GM21717 (cell line): ENCODE measurements at regions not wholly inside any gene's neighbourhood (a gene's known extent, or its start where the extent isn't known, plus 50 kb on each side); places are given as distances from the start of the nearest gene placed in this dataset.
"Not testable (repeated sequence)": the region's sequence is repeated elsewhere in the genome, so short reads cannot be mapped to it uniquely, and the experiment has no call there.

Experiments
- ATAC-seq: cut with Tn5 transposase; IDR thresholded peaks from one replicate; pipeline ENCODE4 v1.9.1; 2021; ENCODE audit warnings: mild to moderate bottlenecking, moderate library complexity; ENCODE audit not compliant: unreplicated experiment

DNA sequence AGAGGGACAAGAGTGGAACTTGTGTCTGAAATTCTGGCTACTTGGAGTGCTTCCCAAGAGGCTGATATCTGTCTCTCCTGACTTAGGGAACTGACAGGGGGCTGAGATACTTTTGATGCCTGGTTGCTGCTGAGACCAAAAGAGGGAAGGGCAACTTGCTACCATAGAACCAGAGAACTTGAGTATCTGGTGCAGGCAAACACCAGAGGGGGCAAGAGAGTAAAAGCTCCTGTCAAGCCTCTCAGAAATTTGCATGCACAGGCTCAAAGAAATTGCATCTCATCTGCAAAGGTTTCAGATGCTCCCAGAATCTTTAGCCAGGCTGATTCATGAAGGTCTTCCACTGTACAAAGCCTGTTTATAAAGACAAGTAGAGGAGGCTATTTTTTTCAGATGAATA is 391.3 kb upstream of the FOXG1 start:
- ATAC-seq: no peak

GRCh38 chr14:28381656-28382055 is 384.9 kb upstream of the FOXG1 start:
- no peak for ATAC-seq

DNA sequence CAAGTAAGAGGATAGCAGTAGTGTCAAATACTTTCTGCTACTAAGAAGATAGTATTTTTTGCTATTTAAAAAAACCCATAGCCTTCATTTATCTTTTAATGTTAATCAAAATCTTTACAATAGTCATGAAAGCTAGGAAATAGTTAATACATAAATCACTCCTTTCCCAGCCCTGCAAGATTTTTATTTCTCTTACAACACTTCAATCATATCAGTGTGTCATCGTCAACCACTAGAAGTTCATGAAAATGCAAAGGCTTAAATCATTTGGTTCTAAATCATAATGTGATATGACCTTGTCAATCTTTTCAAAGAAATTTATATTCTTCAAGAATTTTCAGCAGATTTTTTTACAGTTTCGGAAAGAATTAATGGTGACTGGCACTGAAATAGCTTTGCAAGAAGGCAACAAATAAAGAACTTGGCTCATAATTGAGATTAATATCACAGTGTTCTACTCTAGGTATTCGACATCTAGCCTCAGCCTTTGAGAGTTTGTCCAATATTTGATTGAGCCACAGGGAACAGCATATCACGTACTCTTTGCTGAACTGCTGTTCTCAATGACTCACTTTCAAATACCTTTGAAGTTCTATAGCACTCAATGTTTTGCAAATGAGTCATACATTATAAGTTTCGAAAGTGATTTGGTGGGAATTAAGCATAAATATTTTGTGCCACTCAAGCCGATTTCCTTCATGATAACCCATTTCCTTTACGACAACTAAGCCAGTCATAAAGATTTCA is 384.0 kb upstream of the FOXG1 start:
- no peak for ATAC-seq

- ATAC-seq: no peak
Observed at GRCh38 chr14:28398506-28398905, 368.1 kb upstream of the FOXG1 start.

DNA sequence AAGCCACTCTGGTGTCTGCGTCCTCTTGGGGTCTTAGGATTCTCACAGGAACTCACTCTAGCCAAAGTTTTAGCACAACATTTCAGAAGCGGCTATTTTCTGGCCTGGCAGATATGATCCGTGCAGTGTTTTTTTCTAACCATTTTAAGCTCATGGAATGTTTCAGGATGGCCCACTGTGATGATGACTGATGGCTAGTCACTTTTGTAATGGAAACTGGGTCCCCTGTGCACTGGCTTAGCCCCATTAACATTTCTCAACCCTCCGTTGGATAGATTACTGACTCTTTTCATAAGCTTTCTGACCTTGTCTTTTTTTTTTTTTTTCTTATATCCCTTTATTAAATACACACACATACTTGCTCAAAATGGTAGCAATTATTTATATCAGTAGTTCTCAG is 364.9 kb upstream of the FOXG1 start:
- ATAC-seq: not testable (repeated sequence)

DNA sequence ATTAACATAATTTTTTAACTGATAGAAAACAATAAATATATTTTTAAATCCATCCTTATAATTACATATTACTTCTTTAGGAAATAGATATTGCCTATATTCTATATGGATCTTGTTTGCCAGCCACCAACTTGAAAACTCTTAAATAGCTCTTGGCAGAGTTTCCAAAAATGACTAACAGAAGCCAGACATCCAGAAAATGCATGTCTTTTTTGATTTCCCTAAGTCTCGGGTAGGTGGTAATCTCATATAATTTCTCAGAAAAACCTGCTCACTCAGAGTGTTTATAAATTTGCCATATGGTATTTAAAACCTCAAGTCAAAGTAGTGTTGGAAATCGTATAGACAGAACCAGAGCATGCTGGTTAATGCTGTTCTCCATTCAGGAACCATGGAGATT is 360.4 kb upstream of the FOXG1 start:
- no peak for ATAC-seq

- ATAC-seq: no peak
Observed at GRCh38 chr14:28407031-28407825, 359.4 kb upstream of the FOXG1 start.

DNA sequence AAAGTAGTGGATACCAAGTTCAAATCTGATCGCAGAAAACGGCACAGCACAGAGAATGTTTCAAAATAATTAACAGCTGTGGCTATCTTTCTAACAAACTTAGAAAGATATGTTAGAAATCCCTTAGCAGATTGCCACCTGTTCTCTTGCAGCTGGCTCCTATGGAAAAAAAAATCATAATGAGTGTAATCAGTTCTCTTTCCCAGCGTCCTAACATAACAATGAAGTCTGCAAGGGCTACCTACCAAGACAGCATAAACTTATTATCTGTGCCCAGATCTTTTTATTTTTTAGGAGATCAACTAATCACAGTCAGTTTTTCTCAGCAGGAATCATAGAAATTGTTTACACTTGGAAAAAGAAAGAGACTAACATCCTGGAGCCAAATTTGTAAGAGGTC is 358.6 kb upstream of the FOXG1 start:
- ATAC-seq: no peak

GRCh38 chr14:28412077-28412476 is 354.5 kb upstream of the FOXG1 start:
- ATAC-seq: no peak

GRCh38 chr14:28426960-28427359 is 339.6 kb upstream of the FOXG1 start:
- no peak for ATAC-seq

DNA sequence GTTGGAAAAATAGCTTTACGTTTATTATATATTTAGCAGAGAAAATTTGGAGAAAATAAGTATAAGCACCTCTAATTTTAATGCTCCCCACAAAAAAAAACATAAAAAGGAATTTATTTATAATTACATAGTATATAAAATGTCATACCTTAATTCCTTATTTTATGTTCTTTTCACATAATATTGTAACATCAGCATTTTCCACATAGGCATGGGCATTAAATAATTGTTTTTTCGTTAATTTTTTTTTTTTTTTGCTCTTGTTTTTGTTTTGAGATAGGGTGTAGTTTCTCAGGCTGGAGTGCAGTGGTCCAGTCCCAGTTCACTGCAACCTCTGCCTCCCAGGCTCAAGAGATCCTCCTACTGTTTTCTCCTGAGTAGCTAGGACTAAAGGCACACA is 329.8 kb upstream of the FOXG1 start:
- no peak for ATAC-seq

DNA sequence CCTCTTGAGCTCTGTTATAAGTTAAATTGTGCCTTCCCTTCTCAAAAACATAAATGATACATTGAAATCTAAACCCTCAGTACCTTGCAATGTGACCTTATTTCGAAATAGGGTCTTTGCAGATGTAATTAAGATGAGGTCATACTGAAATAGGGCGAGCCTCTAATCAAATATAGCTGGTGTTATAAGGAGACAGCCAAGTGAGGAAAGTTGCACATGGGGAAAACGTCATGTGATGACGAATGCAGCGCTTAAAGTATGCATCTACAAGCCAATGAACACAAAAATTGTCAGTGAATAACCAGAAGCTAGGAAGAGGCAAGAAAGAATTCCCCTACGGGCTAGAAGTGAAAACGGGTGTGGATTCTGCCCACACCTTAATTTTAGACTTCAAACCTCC is 305.2 kb upstream of the FOXG1 start:
- ATAC-seq: no peak

GRCh38 chr14:28467611-28468010 is 299.0 kb upstream of the FOXG1 start:
- ATAC-seq: no peak

- no peak for ATAC-seq
Observed at GRCh38 chr14:28468191-28469151, 298.1 kb upstream of the FOXG1 start.

DNA sequence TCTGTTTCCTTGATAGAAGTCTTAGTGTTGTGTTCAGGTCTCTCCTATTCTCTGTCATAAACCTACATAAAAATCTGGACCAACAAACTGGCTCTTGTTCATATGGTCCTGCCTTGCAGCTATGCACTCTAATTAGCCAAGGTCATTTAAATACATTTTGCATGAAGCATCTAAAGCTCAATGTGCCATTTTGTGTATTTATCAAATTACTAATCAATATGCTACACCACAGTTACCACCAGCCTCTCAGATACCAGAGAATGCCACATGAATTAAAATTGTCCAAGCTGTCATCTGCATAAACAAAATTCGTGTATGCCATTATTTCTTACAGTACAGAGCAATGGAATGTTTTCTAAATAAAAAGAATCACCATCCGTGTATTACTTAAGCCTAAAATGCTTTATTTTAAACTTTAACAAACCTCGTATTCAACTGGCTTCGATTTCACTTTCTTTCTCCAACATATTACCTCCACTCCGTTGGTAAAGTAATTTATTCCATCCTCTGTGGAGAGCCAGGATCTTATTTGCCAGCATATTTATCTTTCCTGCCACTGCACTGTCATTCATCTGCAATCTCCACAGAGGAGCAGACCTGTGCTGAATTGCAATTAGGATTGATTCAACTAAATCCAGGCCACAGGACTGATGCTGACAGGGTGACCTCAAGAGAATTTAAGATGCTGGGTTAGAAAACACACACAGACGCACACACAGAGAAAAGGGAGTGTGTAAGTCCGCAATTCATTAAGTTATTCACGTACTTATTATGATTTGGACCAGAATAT is 284.1 kb upstream of the FOXG1 start:
- no peak for ATAC-seq

GRCh38 chr14:28483506-28483905 is 283.1 kb upstream of the FOXG1 start:
- ATAC-seq: no peak

GRCh38 chr14:28488684-28489083 is 277.9 kb upstream of the FOXG1 start:
- no peak for ATAC-seq

GRCh38 chr14:28493516-28493915 is 273.1 kb upstream of the FOXG1 start:
- no peak for ATAC-seq

DNA sequence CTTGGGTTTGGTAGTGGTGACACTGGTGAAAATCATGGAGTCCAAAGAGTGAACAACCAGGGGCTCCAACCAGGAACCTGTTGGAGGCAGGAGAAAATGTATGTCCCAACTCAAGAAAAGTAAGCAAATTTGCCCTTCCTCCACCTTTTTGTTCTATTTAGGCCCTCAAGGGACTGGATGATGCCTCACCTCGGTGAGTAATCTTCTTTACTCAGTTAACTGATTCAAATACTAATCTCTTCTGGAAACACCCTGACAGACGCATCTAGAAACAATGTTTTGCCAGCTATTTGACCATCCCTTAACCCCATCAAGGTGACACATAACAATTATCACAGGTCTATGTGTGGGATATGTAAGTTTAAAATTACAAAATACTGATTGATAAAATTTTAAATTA is 272.4 kb upstream of the FOXG1 start:
- no peak for ATAC-seq

- ATAC-seq: no peak
Observed at GRCh38 chr14:28496364-28496763, 270.2 kb upstream of the FOXG1 start.

DNA sequence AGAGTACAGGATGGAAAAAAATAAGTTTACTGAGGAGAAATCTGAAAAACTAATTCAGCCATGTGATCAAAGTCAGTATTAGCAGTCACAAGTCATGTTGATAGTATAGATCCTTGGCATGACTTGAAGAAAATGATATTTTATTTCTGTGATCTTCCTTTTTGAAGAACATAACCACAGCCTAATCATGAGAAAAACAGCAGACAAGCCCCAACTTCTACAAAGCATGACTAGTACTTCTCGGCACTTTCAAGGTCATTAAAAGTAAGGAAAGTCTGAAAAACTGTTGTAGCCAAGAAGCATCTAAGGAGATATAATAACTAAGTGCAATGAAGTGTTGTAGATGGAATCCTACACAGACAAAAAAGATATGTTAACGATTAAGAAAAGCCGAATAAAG is 264.1 kb upstream of the FOXG1 start:
- no peak for ATAC-seq
